ENCODE measurements at regions not wholly inside any gene's neighbourhood (a gene's known extent, or its start where the extent isn't known, plus 50 kb on each side); places are given as distances from the start of the nearest gene placed in this dataset.

GRCh38 chr11:19614370-19614940, 98.2 kb upstream of the NAV2 start:
- TF ChIP-seq CTCF (IDR thresholded peaks at IDR 0.05; ENCODE audit: low read depth, low read length) (no peak), POLR2A (IDR thresholded peaks at IDR 0.05; ENCODE audit: extremely low read depth, insufficient read length) (no peak)

Measured in NB4 (cell line).